ENCODE measurements at regions not wholly inside any gene's neighbourhood (a gene's known extent, or its start where the extent isn't known, plus 50 kb on each side); places are given as distances from the start of the nearest gene placed in this dataset.

DNA sequence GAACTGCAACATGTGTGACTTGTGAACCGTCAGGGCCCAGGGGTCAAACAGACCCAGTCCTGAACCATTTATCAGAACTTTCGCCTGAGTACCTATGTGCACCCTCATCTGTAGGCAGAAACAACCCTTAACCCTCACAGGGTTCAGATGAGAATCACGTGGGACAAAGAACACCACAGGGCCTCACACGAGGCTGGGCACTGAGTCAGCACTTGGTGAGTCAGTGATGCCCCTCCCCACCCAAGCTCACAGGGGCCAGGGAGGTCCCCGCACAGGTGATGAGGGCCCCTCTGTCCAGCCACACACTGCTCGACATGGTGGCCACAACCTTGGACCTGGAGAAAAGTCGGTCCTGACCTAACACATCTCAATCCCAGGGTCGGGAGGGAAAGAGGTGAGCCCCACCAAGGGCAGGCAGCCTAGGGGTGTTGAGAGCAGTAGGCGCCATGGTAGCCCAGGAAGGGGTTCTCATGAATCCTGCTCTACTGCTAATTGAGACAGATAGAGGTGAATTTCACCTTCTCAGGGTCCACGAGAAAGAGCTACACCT, 176.4 kb downstream of the SHANK2 start:
- Histone ChIP-seq H3K4me1 (ENCODE audit: low read depth) (no peaks in the 10 kb centered on the region), H3K4me3 (no peak overlapping the region), H3K36me3 (ENCODE audit: low read depth) (no peaks in the 10 kb centered on the region), H3K9me3 (no peaks in the 10 kb centered on the region)
- intact Hi-C loops (cut with DNase I, micrococcal nuclease) = no loop called here
- TF ChIP-seq, protein P1, sequence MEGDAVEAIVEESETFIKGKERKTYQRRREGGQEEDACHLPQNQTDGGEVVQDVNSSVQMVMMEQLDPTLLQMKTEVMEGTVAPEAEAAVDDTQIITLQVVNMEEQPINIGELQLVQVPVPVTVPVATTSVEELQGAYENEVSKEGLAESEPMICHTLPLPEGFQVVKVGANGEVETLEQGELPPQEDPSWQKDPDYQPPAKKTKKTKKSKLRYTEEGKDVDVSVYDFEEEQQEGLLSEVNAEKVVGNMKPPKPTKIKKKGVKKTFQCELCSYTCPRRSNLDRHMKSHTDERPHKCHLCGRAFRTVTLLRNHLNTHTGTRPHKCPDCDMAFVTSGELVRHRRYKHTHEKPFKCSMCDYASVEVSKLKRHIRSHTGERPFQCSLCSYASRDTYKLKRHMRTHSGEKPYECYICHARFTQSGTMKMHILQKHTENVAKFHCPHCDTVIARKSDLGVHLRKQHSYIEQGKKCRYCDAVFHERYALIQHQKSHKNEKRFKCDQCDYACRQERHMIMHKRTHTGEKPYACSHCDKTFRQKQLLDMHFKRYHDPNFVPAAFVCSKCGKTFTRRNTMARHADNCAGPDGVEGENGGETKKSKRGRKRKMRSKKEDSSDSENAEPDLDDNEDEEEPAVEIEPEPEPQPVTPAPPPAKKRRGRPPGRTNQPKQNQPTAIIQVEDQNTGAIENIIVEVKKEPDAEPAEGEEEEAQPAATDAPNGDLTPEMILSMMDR (IDR thresholded peaks at IDR 0.05) = no peak
- DNase-seq = no peak
- ATAC-seq = no peak

DNA sequence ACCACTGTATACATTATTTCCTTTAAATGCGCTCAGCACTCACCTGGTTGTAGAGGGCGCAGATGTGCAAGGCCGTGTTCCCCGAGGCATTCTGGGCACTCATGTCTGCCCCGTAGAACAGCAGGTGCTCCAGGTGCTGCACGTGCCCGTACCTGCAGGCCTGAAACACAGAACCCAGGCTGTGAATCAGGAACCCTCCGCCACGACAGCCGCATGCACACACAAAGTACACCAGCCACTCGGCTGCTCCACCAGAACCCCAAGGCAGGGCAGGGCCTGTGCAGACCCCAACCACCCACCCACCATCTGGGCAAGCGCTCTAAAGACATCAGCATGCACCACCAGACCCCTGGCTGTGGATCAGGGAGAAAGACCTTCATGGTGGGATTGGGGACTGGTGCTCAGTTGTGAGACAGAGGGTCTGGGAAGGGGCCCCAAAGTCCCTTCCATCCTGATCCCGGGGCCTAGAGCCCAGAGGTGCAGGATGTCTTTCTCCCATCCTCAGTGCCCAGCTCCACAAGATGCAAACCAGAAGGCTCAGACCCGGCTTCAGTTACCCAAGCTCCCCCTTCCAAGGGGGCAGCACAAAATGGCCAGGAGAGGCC, 177.2 kb downstream of the SHANK2 start:
- Histone ChIP-seq H3K36me3 (ENCODE audit: low read depth) (no peaks in the 10 kb centered on the region), H3K9me3 (no peaks in the 10 kb centered on the region), H3K4me3 (no peak overlapping the region), H3K4me1 (ENCODE audit: low read depth) (no peaks in the 10 kb centered on the region)
- DNase-seq (no peak), ATAC-seq (no peak)
- TF ChIP-seq, protein P1 (IDR thresholded peaks at IDR 0.05) = no peak
- intact Hi-C loops (cut with DNase I, micrococcal nuclease) = no loop called here

DNA sequence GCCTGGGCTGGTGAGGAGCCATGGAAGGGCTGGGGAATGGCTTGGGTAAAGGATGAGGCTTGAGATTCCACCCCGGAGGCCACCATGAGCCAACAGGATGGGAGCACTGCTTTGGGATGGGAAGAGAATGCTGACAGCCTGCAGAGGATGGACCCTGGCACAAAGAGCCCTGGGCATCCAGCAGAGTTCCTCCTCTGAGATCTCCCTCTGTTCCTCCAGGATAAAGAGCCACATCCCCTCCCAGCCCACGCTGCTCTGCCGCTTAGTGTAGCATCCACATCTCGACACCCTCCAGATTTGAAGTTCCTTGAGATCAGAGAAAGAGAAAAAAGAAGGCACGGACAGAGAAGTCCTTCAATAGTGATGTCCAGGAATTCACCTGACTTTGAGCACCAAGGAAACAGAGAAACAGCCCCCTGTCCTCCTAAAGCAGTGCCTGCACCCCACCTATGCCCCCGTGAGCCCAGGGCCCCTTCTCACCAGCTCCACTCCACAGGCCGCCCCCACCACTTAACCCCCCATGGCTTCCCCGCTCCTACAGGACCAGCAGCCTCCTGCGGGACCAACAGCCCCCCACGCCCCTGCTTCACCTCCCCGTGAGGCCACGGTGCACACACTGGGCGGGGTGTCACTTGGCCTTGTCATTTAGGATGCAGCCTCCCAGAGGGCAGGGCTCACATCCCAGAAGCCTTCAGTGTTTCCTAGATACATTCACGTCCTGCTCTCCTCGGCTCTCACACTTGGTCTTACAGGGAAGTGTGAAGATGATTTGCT, 180.5 kb downstream of the SHANK2 start:
- no peak for ATAC-seq
- TF ChIP-seq, protein P1 (IDR thresholded peaks at IDR 0.05) = no peak

DNA sequence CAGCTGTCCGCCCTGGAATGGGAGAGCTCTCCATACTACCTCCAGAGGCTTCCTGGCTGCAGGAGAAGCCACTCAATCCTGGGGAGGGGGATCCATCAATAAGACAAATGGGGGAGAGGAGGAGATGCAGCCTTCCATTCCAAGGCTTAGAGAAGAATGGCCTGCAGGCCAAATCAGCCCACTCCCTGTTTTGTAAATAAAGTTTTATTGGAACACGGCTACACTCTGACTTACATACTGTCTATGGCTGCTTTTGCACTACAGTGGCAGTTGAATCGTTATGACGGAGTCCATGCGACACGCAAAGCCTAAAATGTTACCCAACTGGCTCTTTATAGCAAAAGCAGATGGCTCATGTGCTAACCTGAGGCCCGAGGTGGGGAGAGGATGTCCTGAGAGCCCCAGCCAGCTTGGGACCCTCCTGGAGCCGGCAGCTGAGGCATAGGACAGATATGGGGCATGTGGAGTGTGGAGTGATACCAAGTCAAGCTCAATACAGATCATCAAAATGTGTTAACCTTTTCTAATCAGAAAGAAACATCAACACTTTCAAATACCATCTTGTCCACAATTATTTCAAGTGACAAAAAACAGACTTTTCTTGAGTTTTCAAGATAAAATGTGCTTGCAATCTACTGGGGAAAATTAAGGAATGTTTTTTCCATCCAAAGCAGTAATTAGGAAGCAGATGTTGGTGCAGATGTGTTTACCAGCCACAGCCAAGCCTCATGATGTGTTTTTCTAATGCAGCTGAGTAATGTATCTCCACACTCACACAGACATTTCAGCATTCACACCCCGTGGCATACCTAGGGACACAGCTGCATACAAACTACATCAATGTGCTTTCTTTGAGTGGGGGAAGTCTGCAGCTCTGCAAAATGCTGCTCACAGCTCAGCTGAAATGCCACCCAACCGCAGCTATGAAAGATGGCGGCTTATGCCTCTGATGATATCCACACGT, 181.6 kb downstream of the SHANK2 start:
- Histone ChIP-seq H3K36me3 (ENCODE audit: low read depth) (no peaks in the 10 kb centered on the region), H3K9me3 (no peaks in the 10 kb centered on the region), H3K4me3 (no peak overlapping the region), H3K4me1 (ENCODE audit: low read depth) (no peaks in the 10 kb centered on the region)
- no peak for DNase-seq
- TF ChIP-seq, protein P1 (IDR thresholded peaks at IDR 0.05) = no peak
- no peak for ATAC-seq
- intact Hi-C loops (cut with DNase I, micrococcal nuclease) = no loop called here

More for the DNA sequence above, 180.5 kb downstream of the SHANK2 start:
- no peak for DNase-seq
- no peaks in the 10 kb centered on the region for H3K4me1 ChIP-seq (ENCODE audit: low read depth)
- no peaks in the 10 kb centered on the region for H3K9me3 ChIP-seq
- no peak overlapping the region for H3K4me3 ChIP-seq
- H3K36me3 ChIP-seq (ENCODE audit: low read depth) = no peaks in the 10 kb centered on the region
- intact Hi-C loops (cut with DNase I, micrococcal nuclease) = no loop called here

DNA sequence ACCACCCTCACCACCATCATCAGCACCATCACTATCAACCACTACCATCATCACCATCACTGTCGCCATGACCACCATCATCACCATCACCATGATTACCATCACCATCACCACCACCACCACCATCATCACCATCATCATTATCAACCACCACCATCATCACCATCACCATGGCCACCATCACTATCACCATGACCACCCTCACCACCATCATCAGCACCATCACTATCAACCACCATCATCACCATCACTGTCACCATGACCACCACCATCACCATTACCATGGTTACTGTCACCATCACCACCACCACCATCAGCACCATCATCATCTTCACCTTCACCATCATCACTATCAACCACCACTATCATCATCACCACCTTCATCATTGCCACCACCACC, 183.4 kb downstream of the SHANK2 start:
- Histone ChIP-seq H3K36me3 (ENCODE audit: low read depth) (no peaks in the 10 kb centered on the region), H3K9me3 (no peaks in the 10 kb centered on the region), H3K4me1 (ENCODE audit: low read depth) (no peaks in the 10 kb centered on the region), H3K4me3 (no peak overlapping the region)
- ATAC-seq (no peak), DNase-seq (no peak)
- intact Hi-C loops (cut with DNase I, micrococcal nuclease) = no loop called here
- TF ChIP-seq, protein P1 (IDR thresholded peaks at IDR 0.05) = no peak

Data from mucosa of descending colon (tissue), 3 donors.